GM10248 (cell line): ENCODE measurements at regions not wholly inside any gene's neighbourhood (a gene's known extent, or its start where the extent isn't known, plus 50 kb on each side); places are given as distances from the start of the nearest gene placed in this dataset.

Source experiments
- CTCF ChIA-PET: fragments of 300-600 bp; sonication (Branson Sonifier 250); formaldehyde crosslinking; extraction: SDS; loops from one replicate; lab custom pipeline; 2021; ENCODE audit warnings: antibody characterized with exemption; lab: Yijun Ruan, JAX
- POLR2A ChIA-PET: fragments of 350-650 bp; sonication (Branson Sonifier 250); formaldehyde crosslinking; extraction: SDS; loops from one replicate; lab custom pipeline; 2020; ENCODE audit warnings: antibody characterized with exemption; lab: Yijun Ruan, JAX
- DNase-seq: peaks from one replicate; pipeline ENCODE4 v3.0.0; 2012; ENCODE audit errors: extremely low spot score
- CTCF ChIP-seq: IDR thresholded peaks from 2 replicates; pipeline ENCODE4 v1.5.1; 2012; ENCODE audit warnings: mild to moderate bottlenecking, low read depth; ENCODE audit errors: extremely low read depth, missing control alignments, control extremely low read depth

DNA sequence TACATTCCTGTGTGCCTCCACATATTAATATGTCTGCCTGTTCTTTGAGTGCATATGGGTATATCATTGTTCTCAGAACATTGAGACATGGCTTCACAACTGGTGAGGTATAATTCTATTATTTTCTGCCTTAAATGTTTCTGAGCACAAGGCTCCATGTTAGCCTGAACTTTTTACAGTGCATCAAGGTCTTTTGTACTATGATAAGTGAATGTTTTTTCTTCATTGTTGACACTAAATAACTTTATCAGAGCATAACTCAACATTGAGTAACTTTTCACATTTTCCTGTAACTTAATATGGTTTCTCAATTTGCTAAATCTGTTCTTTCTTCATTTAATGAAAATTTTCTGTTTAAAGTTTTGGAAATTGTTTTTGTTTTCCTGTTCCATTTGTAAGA is 262.9 kb downstream of the HNMT start:
- POLR2A ChIA-PET, result no interaction called here
- TF ChIP-seq CTCF, result no peak
- CTCF ChIA-PET, result interaction anchor here (0.7 to 1.1 kb wide), 2 partner anchors 9 to 10 kb away, joined by 3 read pairs; no protein-coding TSS in a partner anchor
- no peak for DNase-seq

DNA sequence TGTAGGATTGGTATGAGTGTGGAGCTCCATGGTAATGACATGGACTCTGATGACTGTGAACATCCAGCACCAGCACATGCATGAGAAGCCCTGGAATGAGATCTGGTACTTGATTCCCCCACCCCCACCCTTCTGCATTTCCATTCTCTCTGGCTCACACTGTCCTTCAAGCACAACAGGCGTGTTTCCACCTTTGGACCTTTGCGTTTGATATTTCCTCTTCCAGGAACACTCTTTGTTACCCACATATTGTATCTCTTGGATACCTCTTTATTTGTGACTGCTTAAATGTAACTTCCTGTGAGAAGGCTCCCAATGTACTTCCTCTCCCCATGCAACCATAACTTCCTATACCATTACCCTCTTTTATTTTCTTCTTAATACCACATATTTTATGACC is 263.8 kb downstream of the HNMT start:
- CTCF ChIA-PET, result no interaction called here
- POLR2A ChIA-PET, result no interaction called here
- DNase-seq, result no peak
- TF ChIP-seq CTCF, result no peak

DNA sequence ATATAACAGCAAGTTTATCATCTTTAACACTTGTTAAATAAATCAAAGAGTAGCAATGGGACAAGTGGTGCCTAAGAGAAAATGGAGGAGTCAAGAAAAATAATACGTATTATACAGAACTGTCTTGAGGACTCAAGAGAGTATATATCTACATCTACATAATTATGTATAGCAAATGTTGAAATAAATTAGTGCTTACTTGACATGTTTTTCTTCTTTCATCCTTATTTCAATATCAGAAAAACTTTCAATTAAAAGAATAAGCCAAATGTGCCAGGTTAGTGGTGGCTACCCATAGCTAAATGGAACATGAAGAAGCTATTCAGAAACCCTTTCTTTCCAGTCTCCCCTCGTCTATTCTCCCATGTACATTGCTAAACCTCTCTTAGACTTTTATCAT is 267.3 kb upstream of the SPOPL start:
- ChIA-PET POLR2A (no interaction called here), CTCF (no interaction called here)
- DNase-seq, result no peak
- no peak for TF ChIP-seq CTCF

DNA sequence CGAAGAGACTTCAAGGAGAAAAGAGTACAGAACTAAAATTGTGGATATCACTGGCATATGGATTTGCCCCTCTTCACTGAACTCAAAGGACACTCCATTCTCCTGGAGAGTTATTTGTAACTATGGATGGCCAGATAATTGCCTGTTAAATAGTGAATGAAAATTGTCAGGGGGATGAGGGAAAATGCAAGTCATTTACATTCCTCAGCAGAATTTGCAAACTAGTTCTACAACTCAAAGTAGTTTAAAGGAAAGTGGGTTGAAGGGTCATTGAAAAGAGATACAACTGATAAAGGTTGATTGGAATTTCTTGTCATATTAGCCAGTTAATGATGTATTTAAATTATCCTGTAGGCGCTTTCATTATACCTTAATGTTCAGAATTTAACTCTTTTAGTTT is 266.5 kb upstream of the SPOPL start:
- TF ChIP-seq CTCF, result no peak
- ChIA-PET CTCF (no interaction called here), POLR2A (no interaction called here)
- no peak for DNase-seq

DNA sequence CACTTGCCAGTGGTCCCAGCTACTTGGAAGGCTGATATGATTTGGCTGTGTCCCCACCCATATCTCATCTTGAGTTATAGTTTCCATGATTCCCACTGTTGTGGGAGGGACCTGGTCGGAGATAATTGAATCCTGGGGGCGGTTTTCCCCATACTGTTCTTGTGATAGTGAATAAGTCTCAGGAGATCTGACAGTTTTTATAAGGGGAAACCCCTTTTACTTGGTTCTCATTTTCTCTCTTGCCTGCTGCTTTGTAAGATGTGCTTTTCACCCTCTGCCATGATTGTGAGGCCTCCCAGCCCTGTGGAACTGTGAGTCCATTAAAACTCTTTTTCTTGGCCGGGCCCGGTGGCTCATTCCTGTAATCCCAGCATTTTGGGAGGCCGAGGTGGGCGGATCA is 265.4 kb upstream of the SPOPL start:
- no peak for TF ChIP-seq CTCF
- no peak for DNase-seq
- ChIA-PET CTCF (no interaction called here), POLR2A (no interaction called here)

DNA sequence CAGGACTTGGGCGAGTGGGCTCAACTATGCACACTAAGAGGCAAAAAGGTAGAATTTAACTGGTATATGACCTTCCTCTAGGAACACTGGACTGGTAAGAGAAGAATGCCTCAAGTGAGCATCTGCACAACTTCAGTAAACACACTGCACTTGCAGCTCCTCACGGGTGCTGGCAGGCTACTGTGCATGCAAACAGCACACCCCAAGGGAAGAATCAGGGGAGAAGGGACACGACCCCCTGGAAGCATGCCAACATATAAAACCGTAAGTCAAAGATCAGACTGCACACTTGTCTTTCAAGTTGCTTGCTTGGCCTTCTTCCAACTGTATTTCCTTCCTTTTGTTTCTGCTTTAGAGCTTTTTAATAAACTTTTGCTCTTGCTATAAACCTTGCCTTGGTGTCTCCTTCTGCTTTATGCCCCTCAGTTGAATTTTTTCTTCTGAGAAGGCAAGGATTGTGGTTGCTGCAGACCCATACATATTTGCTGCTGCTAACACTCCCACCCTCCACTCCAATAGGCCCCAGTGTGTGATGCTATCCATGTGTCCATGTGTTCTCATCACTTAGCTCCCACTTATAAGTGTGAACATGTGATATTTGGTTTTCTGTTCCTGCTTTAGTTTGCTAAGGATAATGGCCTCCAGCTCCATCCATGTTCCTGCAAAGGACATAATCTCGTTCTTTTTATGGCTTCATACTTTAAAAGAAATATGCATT is 263.7 kb upstream of the SPOPL start:
- no peak for TF ChIP-seq CTCF
- CTCF ChIA-PET, result interaction anchor here (1.5 to 1.6 kb wide), 2 partner anchors 11 kb away, joined by 3 to 7 read pairs; no protein-coding TSS in a partner anchor
- no peak for DNase-seq
- POLR2A ChIA-PET, result interaction anchor here (0.6 to 0.7 kb wide), 2 partner anchors 251 to 256 kb away, joined by 3 to 4 read pairs; no protein-coding TSS in a partner anchor
